Neuronal stem cell (in vitro differentiated cells): ENCODE measurements at regions not wholly inside any gene's neighbourhood (a gene's known extent, or its start where the extent isn't known, plus 50 kb on each side); places are given as distances from the start of the nearest gene placed in this dataset.

Experiments
- DNase-seq: peaks from one replicate; pipeline ENCODE4 v3.0.0-alpha.2; 2013; ENCODE audit warnings: low spot score
- H2AFZ ChIP-seq: one replicate; pipeline ENCODE4 v1.6.1; 2013; ENCODE audit warnings: mild to moderate bottlenecking, low read length, inconsistent platforms
- H2AK5ac ChIP-seq: 2 replicates; pipeline ENCODE4 v1.6.1; 2013; ENCODE audit warnings: low read depth, mild to moderate bottlenecking, inconsistent platforms, low read length, moderate library complexity, mixed read lengths
- H2BK120ac ChIP-seq: 2 replicates; pipeline ENCODE4 v1.6.1; 2013; ENCODE audit warnings: low read depth, mild to moderate bottlenecking, inconsistent platforms, low read length, moderate library complexity, mixed read lengths
- H2BK12ac ChIP-seq: one replicate; pipeline ENCODE4 v1.6.1; 2013; ENCODE audit warnings: low read length, inconsistent platforms
- H2BK15ac ChIP-seq: 2 replicates; pipeline ENCODE4 v1.6.1; 2013; ENCODE audit warnings: mild to moderate bottlenecking, low read length, inconsistent platforms, mixed read lengths
- H2BK5ac ChIP-seq: one replicate; pipeline ENCODE4 v1.6.1; 2013; ENCODE audit warnings: inconsistent platforms, mild to moderate bottlenecking, low read length, moderate library complexity
- H3K14ac ChIP-seq: one replicate; pipeline ENCODE4 v1.6.1; 2013; ENCODE audit warnings: low read length, inconsistent platforms
- H3K18ac ChIP-seq: 2 replicates; pipeline ENCODE4 v1.6.1; 2013; ENCODE audit warnings: low read length, inconsistent platforms
- H3K23ac ChIP-seq: 2 replicates; pipeline ENCODE4 v1.6.1; 2013; ENCODE audit warnings: low read depth, mild to moderate bottlenecking, mixed read lengths, low read length, inconsistent platforms; ENCODE audit not compliant: poor library complexity
- H3K27ac ChIP-seq: replicated peaks from 3 replicates; pipeline ENCODE4 v1.5.1; 2013; ENCODE audit warnings: low read length, inconsistent platforms
- H3K27me3 ChIP-seq, 3 experiments: 2 replicates each; pipeline ENCODE4 v1.6.1; 2013; ENCODE audit warnings: low read length in 3 of 3, mild to moderate bottlenecking in 2 of 3, inconsistent platforms in 1 of 3, low read depth in 1 of 3, mixed read lengths in 1 of 3, moderate library complexity in 1 of 3; ENCODE audit not compliant: control insufficient read depth in 3 of 3, insufficient read depth in 3 of 3
- H3K36me3 ChIP-seq, 2 donors: replicated peaks in 1 of 2; 2 replicates each; pipeline ENCODE4 v1.6.1; 2013; ENCODE audit warnings: low read length in 2 of 2; ENCODE audit not compliant: control insufficient read depth in 2 of 2, insufficient read depth in 2 of 2
- H3K4ac ChIP-seq: 2 replicates; pipeline ENCODE4 v1.6.1; 2013; ENCODE audit warnings: inconsistent platforms, mild to moderate bottlenecking, low read length, moderate library complexity
- H3K4me1 ChIP-seq, 2 donors: 1 replicate in 1 of 2; 2 replicates in 1 of 2; pipeline ENCODE4 v1.6.1; 2013; ENCODE audit warnings: low read length in 2 of 2, low read depth in 1 of 2; ENCODE audit not compliant: control insufficient read depth in 2 of 2, insufficient read depth in 1 of 2
- H3K4me2 ChIP-seq: one replicate; pipeline ENCODE4 v1.6.1; 2013; ENCODE audit warnings: mild to moderate bottlenecking, low read length, inconsistent platforms; ENCODE audit not compliant: insufficient read depth, poor library complexity, severe bottlenecking
- H3K4me3 ChIP-seq, 2 donors: 2 replicates each; pipeline ENCODE4 v1.5.1; 2013; ENCODE audit warnings: low read length in 2 of 2, mild to moderate bottlenecking in 2 of 2, inconsistent platforms in 1 of 2, moderate library complexity in 1 of 2
- H3K79me1 ChIP-seq: one replicate; pipeline ENCODE4 v1.6.1; 2013; ENCODE audit warnings: low read depth, mild to moderate bottlenecking, inconsistent platforms, low read length, moderate library complexity
- H3K9ac ChIP-seq: one replicate; pipeline ENCODE4 v1.6.1; 2013; ENCODE audit warnings: mild to moderate bottlenecking, low read depth, low read length, inconsistent platforms; ENCODE audit not compliant: poor library complexity
- H3K9me3 ChIP-seq, 2 donors: replicated peaks in 1 of 2; 2 replicates each; pipeline versions ENCODE3 to v1.6.1; 2013; ENCODE audit warnings: low read length in 2 of 2, mild to moderate bottlenecking in 2 of 2, inconsistent platforms in 1 of 2, low read depth in 1 of 2, mixed read lengths in 1 of 2, moderate library complexity in 1 of 2; ENCODE audit not compliant: control insufficient read depth in 2 of 2, insufficient read depth in 1 of 2
- H4K8ac ChIP-seq: one replicate; pipeline ENCODE4 v1.6.1; 2013; ENCODE audit warnings: low read depth, mild to moderate bottlenecking, inconsistent platforms, low read length, moderate library complexity
- H4K91ac ChIP-seq: one replicate; pipeline ENCODE4 v1.6.1; 2013; ENCODE audit warnings: low read length, low read depth, mild to moderate bottlenecking, inconsistent platforms; ENCODE audit not compliant: poor library complexity
- WGBS, 2 donors: extraction: QIAGEN DNeasy Blood & Tissue Kit; methylation state at CpG; one replicate each; pipeline ENCODE4 v1.1.7; 2013; ENCODE audit warnings: missing lambda C conversion rate in 2 of 2, mixed read lengths in 1 of 2; ENCODE audit not compliant: insufficient read length in 2 of 2, insufficient replicate concordance in 1 of 2; ENCODE audit errors: extremely low coverage in 2 of 2; 5-methylcytosine and 5-hydroxymethylcytosine counted together

DNA sequence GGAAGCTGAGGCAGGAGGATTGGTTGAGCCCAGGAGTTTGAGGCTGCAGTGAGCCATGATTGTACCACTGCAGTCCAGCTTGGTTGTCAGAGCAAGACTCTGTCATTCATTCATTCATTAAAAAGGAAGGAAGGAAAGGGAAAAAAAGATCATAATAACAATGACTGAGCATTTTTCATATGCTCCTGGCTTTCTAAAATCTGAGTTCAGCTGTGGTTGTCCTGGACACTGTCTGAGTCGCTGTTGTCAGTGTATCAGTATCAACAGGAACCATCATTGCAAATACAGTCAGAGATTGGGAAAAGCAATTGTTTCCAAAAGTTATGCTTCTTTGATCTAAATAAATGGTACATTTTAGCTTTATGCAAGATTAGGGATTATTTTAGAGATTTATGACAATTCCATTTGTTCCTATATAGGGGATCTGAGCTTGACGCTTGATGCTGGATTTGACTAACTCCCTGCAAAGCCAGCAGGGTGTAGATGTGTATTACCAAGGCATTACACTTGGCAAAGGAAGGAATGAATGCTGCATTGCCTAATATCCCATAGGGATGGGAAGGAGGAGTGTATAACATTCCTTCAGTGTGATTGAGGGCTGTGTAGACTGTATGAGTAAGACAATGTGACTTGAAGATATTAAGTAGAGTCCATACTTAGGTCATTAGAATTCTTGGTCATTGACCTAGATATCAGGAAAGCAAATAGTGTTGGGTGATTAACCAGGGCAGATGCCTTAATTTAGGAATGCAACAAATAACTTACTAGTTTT is 100.2 kb downstream of the DISP1 start:
- H2BK120ac ChIP-seq: no peak overlapping the region
- no peak overlapping the region for H3K18ac ChIP-seq
- H2AFZ ChIP-seq: no peak overlapping the region
- peaks cover 2 to 12% of the 10 kb centered on the region in 2 donors for H3K9me3 ChIP-seq
- H3K4me3 ChIP-seq: no peak overlapping the region
- H3K14ac ChIP-seq: no peak overlapping the region
- no peaks in the 10 kb centered on the region for H3K36me3 ChIP-seq
- no peak for DNase-seq
- H3K4me2 ChIP-seq: no peak overlapping the region
- H3K23ac ChIP-seq: no peak overlapping the region
- peaks cover 0 to 1% of the 10 kb centered on the region in 2 donors for H3K4me1 ChIP-seq
- H2BK5ac ChIP-seq: no peak overlapping the region
- no peak overlapping the region for H3K4ac ChIP-seq
- no peak overlapping the region for H3K27ac ChIP-seq
- H2BK15ac ChIP-seq: no peak overlapping the region
- no CpG with 5 or more reads among the region's 2 CpGs for WGBS, 2 donors
- H4K91ac ChIP-seq: no peak overlapping the region
- no peak overlapping the region for H3K9ac ChIP-seq
- no peaks in the 10 kb centered on the region for H3K27me3 ChIP-seq
- H2BK12ac ChIP-seq: no peak overlapping the region
- no peaks in the 10 kb centered on the region for H3K79me1 ChIP-seq
- no peak overlapping the region for H4K8ac ChIP-seq
- no peak overlapping the region for H2AK5ac ChIP-seq

DNA sequence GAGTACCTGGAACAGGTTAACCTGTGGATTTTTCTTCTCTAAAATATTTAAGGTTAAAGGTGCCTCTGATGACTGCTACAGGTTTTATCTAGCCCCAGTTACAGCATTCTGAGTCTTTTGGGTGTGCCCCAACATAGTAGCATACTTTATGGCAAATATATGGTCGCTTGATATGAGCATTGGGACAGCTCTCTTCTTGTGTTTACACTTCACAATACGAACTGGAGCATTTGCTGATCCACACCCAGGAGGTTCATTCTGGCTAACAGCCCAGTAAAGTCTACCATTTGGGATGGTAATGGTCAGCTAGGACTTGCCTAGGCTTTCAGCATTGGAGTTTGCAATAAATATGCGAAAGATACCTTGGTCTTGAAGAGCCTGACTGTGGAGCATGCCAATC is 101.3 kb downstream of the DISP1 start:
- no peaks in the 10 kb centered on the region for H3K79me1 ChIP-seq
- DNase-seq: no peak
- H4K8ac ChIP-seq: no peak overlapping the region
- no peak overlapping the region for H2BK120ac ChIP-seq
- no peaks in the 10 kb centered on the region for H3K36me3 ChIP-seq
- H3K18ac ChIP-seq: no peak overlapping the region
- H3K9ac ChIP-seq: no peak overlapping the region
- H3K4ac ChIP-seq: no peak overlapping the region
- H4K91ac ChIP-seq: no peak overlapping the region
- H2BK15ac ChIP-seq: no peak overlapping the region
- H3K4me2 ChIP-seq: no peak overlapping the region
- WGBS, 2 donors: no CpG with 5 or more reads among the region's 3 CpGs
- no peak overlapping the region for H2BK12ac ChIP-seq
- H3K4me1 ChIP-seq: no peaks in the 10 kb centered on the region
- no peak overlapping the region for H2AK5ac ChIP-seq
- H3K4me3 ChIP-seq: no peak overlapping the region
- no peak overlapping the region for H2BK5ac ChIP-seq
- H3K14ac ChIP-seq: no peak overlapping the region
- H3K9me3 ChIP-seq: peaks cover 2 to 12% of the 10 kb centered on the region in 2 donors
- no peak overlapping the region for H3K27ac ChIP-seq
- no peak overlapping the region for H3K23ac ChIP-seq
- H2AFZ ChIP-seq: no peak overlapping the region
- no peaks in the 10 kb centered on the region for H3K27me3 ChIP-seq

DNA sequence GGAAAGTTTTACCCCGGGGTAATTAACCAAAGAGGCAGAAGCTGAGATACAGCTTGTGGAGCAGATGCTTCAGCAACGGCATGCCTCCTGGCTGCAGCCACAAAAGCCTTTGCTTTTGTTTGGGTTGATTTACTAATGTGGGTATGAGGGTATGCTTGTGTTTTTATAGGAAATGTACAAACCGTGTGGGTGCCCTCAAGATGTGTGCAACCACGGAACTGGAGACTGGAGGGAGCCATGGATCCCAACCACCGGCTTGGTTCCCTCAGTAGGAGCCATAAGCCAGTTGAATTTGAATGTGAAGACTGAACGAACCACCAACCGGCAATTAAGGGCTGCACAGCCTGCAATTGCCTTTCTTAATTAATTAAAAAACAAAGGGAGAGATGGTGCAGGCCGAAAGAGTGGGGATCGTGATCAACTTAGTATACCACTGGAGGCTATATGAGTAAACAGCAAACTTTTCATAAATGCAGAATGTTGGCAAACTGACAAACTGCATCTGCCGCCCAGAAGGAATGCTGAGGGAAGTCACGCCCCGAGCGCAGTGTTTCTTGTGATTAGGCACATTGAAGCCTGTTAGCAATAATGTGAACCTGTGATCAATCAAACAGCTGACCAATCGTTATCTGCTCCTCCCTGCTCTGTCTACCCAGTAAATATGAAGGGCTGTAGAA is 104.1 kb downstream of the DISP1 start:
- Histone ChIP-seq H3K27me3 (no peaks in the 10 kb centered on the region), H2BK5ac (no peak overlapping the region), H2BK120ac (no peak overlapping the region), H3K18ac (no peak overlapping the region), H3K9ac (no peak overlapping the region), H3K36me3 (no peaks in the 10 kb centered on the region), H3K79me1 (no peaks in the 10 kb centered on the region), H3K4me2 (no peak overlapping the region), H3K27ac (no peak overlapping the region), H3K23ac (no peak overlapping the region), H3K4me1 (peaks cover 0 to 6% of the 10 kb centered on the region in 2 donors), H3K9me3 (peaks cover 2 to 12% of the 10 kb centered on the region in 2 donors), H2BK12ac (no peak overlapping the region), H3K14ac (no peak overlapping the region), H3K4me3 (no peak overlapping the region), H4K91ac (no peak overlapping the region), H2AK5ac (no peak overlapping the region), H3K4ac (no peak overlapping the region), H2AFZ (no peak overlapping the region), H2BK15ac (no peak overlapping the region), H4K8ac (no peak overlapping the region)
- no CpG with 5 or more reads among the region's 14 CpGs for WGBS, 2 donors
- DNase-seq: no peak

DNA sequence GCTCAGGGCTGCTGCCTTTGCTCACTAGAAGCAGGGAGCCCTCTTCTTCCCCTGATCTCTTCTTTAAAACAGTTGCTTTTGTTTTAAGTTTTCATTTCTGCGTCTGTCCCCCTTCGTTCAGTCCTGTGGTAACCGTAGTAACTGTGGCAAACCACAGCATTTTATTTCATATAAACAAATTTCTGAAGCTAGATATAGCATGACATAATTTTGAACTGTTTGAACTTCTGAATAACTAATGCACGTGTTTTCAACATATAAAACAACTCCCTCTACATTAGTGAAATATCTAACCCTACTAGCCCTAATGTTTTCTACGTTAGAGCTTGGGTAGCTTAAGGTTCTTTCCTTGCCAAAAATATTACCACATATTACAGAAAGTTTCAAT is 104.6 kb downstream of the DISP1 start:
- H4K8ac ChIP-seq: no peak overlapping the region
- H3K4me2 ChIP-seq: no peak overlapping the region
- H3K36me3 ChIP-seq: no peaks in the 10 kb centered on the region
- no CpG with 5 or more reads among the region's 5 CpGs for WGBS, 2 donors
- no peak overlapping the region for H2BK15ac ChIP-seq
- no peak overlapping the region for H2BK120ac ChIP-seq
- no peak overlapping the region for H3K9ac ChIP-seq
- no peak overlapping the region for H2BK12ac ChIP-seq
- peaks cover 2 to 12% of the 10 kb centered on the region in 2 donors for H3K9me3 ChIP-seq
- H3K4me3 ChIP-seq: no peak overlapping the region
- H3K79me1 ChIP-seq: no peaks in the 10 kb centered on the region
- no peak overlapping the region for H2BK5ac ChIP-seq
- peaks cover 0 to 6% of the 10 kb centered on the region in 2 donors for H3K4me1 ChIP-seq
- H3K27ac ChIP-seq: no peak overlapping the region
- no peak overlapping the region for H2AFZ ChIP-seq
- H3K27me3 ChIP-seq: no peaks in the 10 kb centered on the region
- H4K91ac ChIP-seq: no peak overlapping the region
- DNase-seq: no peak
- no peak overlapping the region for H3K18ac ChIP-seq
- no peak overlapping the region for H3K23ac ChIP-seq
- no peak overlapping the region for H2AK5ac ChIP-seq
- H3K4ac ChIP-seq: no peak overlapping the region
- H3K14ac ChIP-seq: no peak overlapping the region
